A673 (cell line): ENCODE measurements at regions not wholly inside any gene's neighbourhood (a gene's known extent, or its start where the extent isn't known, plus 50 kb on each side); places are given as distances from the start of the nearest gene placed in this dataset.

Source experiments
- BruUV-seq: library from RNA; stranded (reverse); fragments of 400-500 nt; replicated peaks from 2 replicates; lab custom pipeline; 2021; lab: Mats Ljungman, UMichigan
- CTCF ChIA-PET: fragments of 300-600 bp; sonication (Branson Sonifier 250); formaldehyde crosslinking; loops from one replicate; lab custom pipeline; 2022; ENCODE audit warnings: antibody characterized with exemption; lab: Charles Lee
- POLR2A ChIA-PET: fragments of 300-600 bp; sonication (Branson Sonifier 250); formaldehyde crosslinking; loops from one replicate; lab custom pipeline; 2022; ENCODE audit warnings: antibody characterized with exemption; ENCODE audit not compliant: low non-redundant PET; lab: Charles Lee
- DNase-seq: peaks from one replicate; pipeline ENCODE4 v3.0.0-alpha.2; 2015; ENCODE audit warnings: low spot score
- H3K27ac ChIP-seq: fragments of 200-600 bp; sonication (generic); 2 replicates; pipeline ENCODE4 v1.5.1; 2016; ENCODE audit warnings: mixed run types, low read depth, mild to moderate bottlenecking, mixed read lengths, antibody characterized with exemption, low read length; ENCODE audit not compliant: poor library complexity, severe bottlenecking
- H3K27me3 ChIP-seq: fragments of 200-600 bp; sonication (generic); replicated peaks from 2 replicates; pipeline ENCODE4 v1.6.1; 2017; ENCODE audit warnings: mixed run types, low read depth, mild to moderate bottlenecking, mixed read lengths, antibody characterized with exemption, low read length; ENCODE audit not compliant: insufficient read depth, poor library complexity
- H3K36me3 ChIP-seq: fragments of 200-600 bp; sonication (generic); 2 replicates; pipeline ENCODE4 v1.6.1; 2016; ENCODE audit warnings: mixed run types, mild to moderate bottlenecking, mixed read lengths, antibody characterized with exemption, low read length; ENCODE audit not compliant: insufficient read depth, poor library complexity, severe bottlenecking
- H3K4me1 ChIP-seq: fragments of 200-600 bp; sonication (generic); 2 replicates; pipeline ENCODE4 v1.6.1; 2017; ENCODE audit warnings: mixed run types, mild to moderate bottlenecking, mixed read lengths, antibody characterized with exemption, low read length; ENCODE audit not compliant: insufficient read depth, poor library complexity, severe bottlenecking
- H3K4me3 ChIP-seq: fragments of 200-600 bp; sonication (generic); 2 replicates; pipeline ENCODE4 v1.5.1; 2016; ENCODE audit warnings: low read depth, mixed run types, mild to moderate bottlenecking, mixed read lengths, low read length; ENCODE audit not compliant: poor library complexity, severe bottlenecking
- H3K9me3 ChIP-seq: fragments of 200-600 bp; sonication (generic); 2 replicates; pipeline ENCODE4 v1.6.1; 2016; ENCODE audit warnings: mixed run types, low read depth, mild to moderate bottlenecking, mixed read lengths, antibody characterized with exemption, low read length; ENCODE audit not compliant: poor library complexity, severe bottlenecking
- EZH2 ChIP-seq: fragments of 200-600 bp; sonication (generic); IDR thresholded peaks from 2 replicates; pipeline ENCODE4 v1.6.1; 2017; ENCODE audit warnings: borderline replicate concordance, low read depth, mild to moderate bottlenecking, mixed read lengths, antibody characterized with exemption, low read length; ENCODE audit not compliant: poor library complexity, severe bottlenecking
- intact Hi-C: fragments of 100-400 bp; cut with micrococcal nuclease; formaldehyde crosslinking; loops from one replicate; pipeline ENCODE4 v1.10.0; 2022; ENCODE audit not compliant: unreplicated experiment
- TF ChIP-seq, protein P1 (sequence below): fragments of 300-800, 200-600 bp; sonication (generic); conservative IDR thresholded peaks from 2 replicates; pipeline ENCODE4 v1.5.1; 2017; ENCODE audit warnings: low read depth, mild to moderate bottlenecking, antibody characterized with exemption, low read length, moderate library complexity, mixed read lengths

DNA sequence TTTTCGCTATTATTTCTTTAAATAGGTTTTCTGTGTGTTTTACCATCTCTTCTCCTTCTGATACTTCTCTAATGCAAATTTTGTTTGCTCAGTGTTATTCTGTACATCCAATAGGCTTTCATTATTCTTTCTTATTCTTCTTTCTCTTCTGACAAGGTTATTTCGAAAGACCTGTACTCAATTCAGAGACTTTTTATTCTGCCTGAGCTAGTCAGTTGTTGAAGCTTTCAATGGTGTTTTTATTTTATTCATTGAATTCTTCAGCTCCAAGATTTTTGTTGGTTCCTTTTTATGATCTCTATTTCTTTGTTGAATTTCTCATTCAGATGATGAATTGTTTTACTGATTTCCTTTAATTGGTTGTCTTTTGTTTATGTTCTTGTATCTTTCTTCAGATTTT is 706.2 kb downstream of the NR2F1-AS1 start:
- intact Hi-C loops, result no loop called here
- CTCF ChIA-PET, result no interaction called here
- POLR2A ChIA-PET, result no interaction called here
- no peaks in the 10 kb centered on the region for H3K4me1 ChIP-seq
- H3K9me3 ChIP-seq, result peaks cover 14% of the 10 kb centered on the region
- no peak overlapping the region for H3K4me3 ChIP-seq
- BruUV-seq, result no TSS peak
- TF ChIP-seq, protein P1, sequence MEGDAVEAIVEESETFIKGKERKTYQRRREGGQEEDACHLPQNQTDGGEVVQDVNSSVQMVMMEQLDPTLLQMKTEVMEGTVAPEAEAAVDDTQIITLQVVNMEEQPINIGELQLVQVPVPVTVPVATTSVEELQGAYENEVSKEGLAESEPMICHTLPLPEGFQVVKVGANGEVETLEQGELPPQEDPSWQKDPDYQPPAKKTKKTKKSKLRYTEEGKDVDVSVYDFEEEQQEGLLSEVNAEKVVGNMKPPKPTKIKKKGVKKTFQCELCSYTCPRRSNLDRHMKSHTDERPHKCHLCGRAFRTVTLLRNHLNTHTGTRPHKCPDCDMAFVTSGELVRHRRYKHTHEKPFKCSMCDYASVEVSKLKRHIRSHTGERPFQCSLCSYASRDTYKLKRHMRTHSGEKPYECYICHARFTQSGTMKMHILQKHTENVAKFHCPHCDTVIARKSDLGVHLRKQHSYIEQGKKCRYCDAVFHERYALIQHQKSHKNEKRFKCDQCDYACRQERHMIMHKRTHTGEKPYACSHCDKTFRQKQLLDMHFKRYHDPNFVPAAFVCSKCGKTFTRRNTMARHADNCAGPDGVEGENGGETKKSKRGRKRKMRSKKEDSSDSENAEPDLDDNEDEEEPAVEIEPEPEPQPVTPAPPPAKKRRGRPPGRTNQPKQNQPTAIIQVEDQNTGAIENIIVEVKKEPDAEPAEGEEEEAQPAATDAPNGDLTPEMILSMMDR, result no peak
- no peaks in the 10 kb centered on the region for H3K36me3 ChIP-seq
- no peaks in the 10 kb centered on the region for H3K27me3 ChIP-seq
- no peak overlapping the region for H3K27ac ChIP-seq
- no peak for DNase-seq

DNA sequence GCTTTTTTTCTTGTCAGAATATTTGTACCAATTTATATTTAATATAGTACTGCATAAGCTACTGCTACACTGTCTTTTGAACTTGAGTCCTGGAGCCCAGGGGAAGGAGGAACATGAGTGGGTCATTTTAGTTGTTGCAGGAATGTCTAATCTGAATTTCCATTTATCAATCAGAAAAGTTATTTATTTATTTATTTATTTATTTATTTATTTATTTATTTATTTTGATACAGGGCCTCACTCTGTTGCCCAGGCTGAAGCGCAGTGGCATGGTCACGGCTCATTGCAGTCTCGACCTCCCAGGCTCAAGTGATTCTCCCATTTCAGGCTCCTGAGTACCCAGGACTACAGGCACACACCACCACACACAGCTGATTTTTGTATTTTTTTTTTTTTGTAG is 712.6 kb downstream of the NR2F1-AS1 start:
- intact Hi-C loops, result no loop called here
- Histone ChIP-seq H3K4me1 (no peaks in the 10 kb centered on the region), H3K9me3 (peaks cover 3% of the 10 kb centered on the region), H3K4me3 (no peak overlapping the region), H3K27ac (no peak overlapping the region), H3K36me3 (no peaks in the 10 kb centered on the region), H3K27me3 (no peaks in the 10 kb centered on the region)
- DNase-seq, result no peak
- ChIA-PET CTCF (interaction anchor here (0.7 kb wide), 1 partner anchor 158 kb away, joined by 5 read pairs; no protein-coding TSS in a partner anchor), POLR2A (no interaction called here)
- TF ChIP-seq, protein P1, result no peak
- no peak for TF ChIP-seq EZH2
- no TSS peak for BruUV-seq

DNA sequence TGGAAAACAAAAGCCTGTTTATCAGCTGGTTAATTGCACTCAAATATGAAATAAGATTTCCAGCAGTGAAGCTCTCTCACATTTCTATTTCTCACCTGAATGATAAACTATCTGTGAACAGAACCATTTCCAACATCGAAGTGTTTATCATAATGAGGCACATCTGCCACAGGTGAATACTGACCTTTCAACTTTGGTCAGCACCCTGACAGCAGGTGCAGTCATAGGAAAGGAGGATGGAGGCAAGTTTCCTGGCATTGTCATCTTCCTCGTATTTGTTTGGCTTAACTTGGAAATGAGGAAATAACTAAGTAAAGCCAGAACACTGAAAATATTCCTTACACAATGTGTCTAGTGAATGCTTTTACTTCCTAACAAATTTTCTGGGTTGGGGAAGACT is 716.4 kb downstream of the NR2F1-AS1 start:
- H3K4me1 ChIP-seq, result no peaks in the 10 kb centered on the region
- ChIA-PET CTCF (no interaction called here), POLR2A (no interaction called here)
- no peaks in the 10 kb centered on the region for H3K36me3 ChIP-seq
- H3K27ac ChIP-seq, result no peak overlapping the region
- BruUV-seq, result no TSS peak
- no peak for DNase-seq
- intact Hi-C loops, result no loop called here
- no peaks in the 10 kb centered on the region for H3K27me3 ChIP-seq
- no peak overlapping the region for H3K4me3 ChIP-seq
- H3K9me3 ChIP-seq, result no peaks in the 10 kb centered on the region
- TF ChIP-seq, protein P1, result no peak
